Astrocyte (in vitro differentiated cells and primary cell): ENCODE measurements at regions not wholly inside any gene's neighbourhood (a gene's known extent, or its start where the extent isn't known, plus 50 kb on each side); places are given as distances from the start of the nearest gene placed in this dataset.

Source experiments
- DNase-seq: peaks from one replicate; pipeline ENCODE4 v3.0.0-alpha.2; 2010; ENCODE audit warnings: low read depth
- FAIRE-seq: peaks from 2 replicates; lab custom pipeline; 2011; peaks lifted over from hg19 to GRCh38; lab: Jason Lieb, UNC
- H2AFZ ChIP-seq: 2 replicates; pipeline ENCODE4 v1.6.0; 2012; ENCODE audit warnings: low read depth, low read length, inconsistent platforms
- H3K27ac ChIP-seq: 2 replicates; pipeline ENCODE4 v1.5.1; 2011; ENCODE audit warnings: low read depth, low read length, inconsistent platforms
- H3K27me3 ChIP-seq: 2 replicates; pipeline ENCODE4 v1.6.0; 2011; ENCODE audit warnings: low read length, inconsistent platforms; ENCODE audit not compliant: insufficient read depth
- H3K36me3 ChIP-seq: 2 replicates; pipeline ENCODE4 v1.5.1; 2011; ENCODE audit warnings: low read length, inconsistent platforms; ENCODE audit not compliant: insufficient read depth
- H3K4me1 ChIP-seq: 2 replicates; pipeline ENCODE4 v1.5.1; 2011; ENCODE audit warnings: low read length, inconsistent platforms; ENCODE audit not compliant: insufficient read depth
- H3K4me2 ChIP-seq: 2 replicates; pipeline ENCODE4 v1.6.0; 2012; ENCODE audit warnings: low read length, inconsistent platforms
- H3K4me3 ChIP-seq: 2 replicates; pipeline ENCODE4 v1.5.1; 2011; ENCODE audit warnings: low read depth, mild to moderate bottlenecking, low read length, inconsistent platforms; ENCODE audit not compliant: insufficient read depth
- H3K79me2 ChIP-seq: 2 replicates; pipeline ENCODE4 v1.6.0; 2012; ENCODE audit warnings: mild to moderate bottlenecking, low read length, inconsistent platforms; ENCODE audit not compliant: insufficient read depth
- H3K9ac ChIP-seq: 2 replicates; pipeline ENCODE4 v1.6.0; 2012; ENCODE audit warnings: mild to moderate bottlenecking, low read length, inconsistent platforms
- H3K9me3 ChIP-seq: 2 replicates; pipeline ENCODE4 v1.5.1; 2012; ENCODE audit warnings: low read depth, mild to moderate bottlenecking, low read length, inconsistent platforms; ENCODE audit not compliant: insufficient read depth
- H4K20me1 ChIP-seq: 2 replicates; pipeline ENCODE4 v1.6.0; 2012; ENCODE audit warnings: low read length, inconsistent platforms; ENCODE audit not compliant: insufficient read depth
- H3K27ac Mint-ChIP-seq: one replicate; pipeline ENCODE4 v1.8.0; 2021; ENCODE audit warnings: mild to moderate bottlenecking, mixed read lengths; ENCODE audit not compliant: unreplicated experiment
- H3K27me3 Mint-ChIP-seq: one replicate; pipeline ENCODE4 v1.8.0; 2021; ENCODE audit warnings: low read depth, mixed read lengths; ENCODE audit not compliant: unreplicated experiment
- H3K36me3 Mint-ChIP-seq: one replicate; pipeline ENCODE4 v1.8.0; 2021; ENCODE audit warnings: low read depth, mixed read lengths; ENCODE audit not compliant: unreplicated experiment
- H3K4me1 Mint-ChIP-seq: one replicate; pipeline ENCODE4 v1.8.0; 2021; ENCODE audit warnings: low read depth, mixed read lengths; ENCODE audit not compliant: unreplicated experiment
- H3K4me3 Mint-ChIP-seq: one replicate; pipeline ENCODE4 v1.8.0; 2021; ENCODE audit warnings: mild to moderate bottlenecking, moderate library complexity, mixed read lengths; ENCODE audit not compliant: unreplicated experiment
- H3K9me3 Mint-ChIP-seq: one replicate; pipeline ENCODE4 v1.8.0; 2021; ENCODE audit warnings: mild to moderate bottlenecking, mixed read lengths; ENCODE audit not compliant: unreplicated experiment
- EZH2 ChIP-seq: IDR thresholded peaks from 2 replicates; pipeline ENCODE4 v1.6.1; 2012; ENCODE audit warnings: mild to moderate bottlenecking, low read length, inconsistent platforms; ENCODE audit not compliant: insufficient read depth
- TF ChIP-seq, protein P1 (sequence below): IDR thresholded peaks from 2 replicates; pipeline ENCODE4 v1.5.1; 2011; ENCODE audit warnings: low read depth, mild to moderate bottlenecking, inconsistent platforms, low read length, moderate library complexity; ENCODE audit not compliant: insufficient read depth

GRCh38 chr3:74066456-74066855, 441.7 kb upstream of the PDZRN3 start:
- TF ChIP-seq, protein P1, sequence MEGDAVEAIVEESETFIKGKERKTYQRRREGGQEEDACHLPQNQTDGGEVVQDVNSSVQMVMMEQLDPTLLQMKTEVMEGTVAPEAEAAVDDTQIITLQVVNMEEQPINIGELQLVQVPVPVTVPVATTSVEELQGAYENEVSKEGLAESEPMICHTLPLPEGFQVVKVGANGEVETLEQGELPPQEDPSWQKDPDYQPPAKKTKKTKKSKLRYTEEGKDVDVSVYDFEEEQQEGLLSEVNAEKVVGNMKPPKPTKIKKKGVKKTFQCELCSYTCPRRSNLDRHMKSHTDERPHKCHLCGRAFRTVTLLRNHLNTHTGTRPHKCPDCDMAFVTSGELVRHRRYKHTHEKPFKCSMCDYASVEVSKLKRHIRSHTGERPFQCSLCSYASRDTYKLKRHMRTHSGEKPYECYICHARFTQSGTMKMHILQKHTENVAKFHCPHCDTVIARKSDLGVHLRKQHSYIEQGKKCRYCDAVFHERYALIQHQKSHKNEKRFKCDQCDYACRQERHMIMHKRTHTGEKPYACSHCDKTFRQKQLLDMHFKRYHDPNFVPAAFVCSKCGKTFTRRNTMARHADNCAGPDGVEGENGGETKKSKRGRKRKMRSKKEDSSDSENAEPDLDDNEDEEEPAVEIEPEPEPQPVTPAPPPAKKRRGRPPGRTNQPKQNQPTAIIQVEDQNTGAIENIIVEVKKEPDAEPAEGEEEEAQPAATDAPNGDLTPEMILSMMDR: no peak
- TF ChIP-seq EZH2: no peak
- H3K27ac Mint-ChIP-seq: no peak overlapping the region
- Histone ChIP-seq H3K4me2 (no peak overlapping the region), H2AFZ (no peak overlapping the region), H3K27ac (no peak overlapping the region), H4K20me1 (no peaks in the 10 kb centered on the region), H3K9me3 (no peaks in the 10 kb centered on the region), H3K4me1 (no peaks in the 10 kb centered on the region), H3K79me2 (no peaks in the 10 kb centered on the region), H3K27me3 (no peaks in the 10 kb centered on the region), H3K9ac (no peak overlapping the region), H3K4me3 (no peak overlapping the region), H3K36me3 (no peaks in the 10 kb centered on the region)
- H3K27me3 Mint-ChIP-seq: no peaks in the 10 kb centered on the region
- no peak for FAIRE-seq
- no peak overlapping the region for H3K4me3 Mint-ChIP-seq
- no peaks in the 10 kb centered on the region for H3K36me3 Mint-ChIP-seq
- H3K9me3 Mint-ChIP-seq: no peaks in the 10 kb centered on the region
- peaks cover 3% of the 10 kb centered on the region for H3K4me1 Mint-ChIP-seq
- no peak for DNase-seq

DNA sequence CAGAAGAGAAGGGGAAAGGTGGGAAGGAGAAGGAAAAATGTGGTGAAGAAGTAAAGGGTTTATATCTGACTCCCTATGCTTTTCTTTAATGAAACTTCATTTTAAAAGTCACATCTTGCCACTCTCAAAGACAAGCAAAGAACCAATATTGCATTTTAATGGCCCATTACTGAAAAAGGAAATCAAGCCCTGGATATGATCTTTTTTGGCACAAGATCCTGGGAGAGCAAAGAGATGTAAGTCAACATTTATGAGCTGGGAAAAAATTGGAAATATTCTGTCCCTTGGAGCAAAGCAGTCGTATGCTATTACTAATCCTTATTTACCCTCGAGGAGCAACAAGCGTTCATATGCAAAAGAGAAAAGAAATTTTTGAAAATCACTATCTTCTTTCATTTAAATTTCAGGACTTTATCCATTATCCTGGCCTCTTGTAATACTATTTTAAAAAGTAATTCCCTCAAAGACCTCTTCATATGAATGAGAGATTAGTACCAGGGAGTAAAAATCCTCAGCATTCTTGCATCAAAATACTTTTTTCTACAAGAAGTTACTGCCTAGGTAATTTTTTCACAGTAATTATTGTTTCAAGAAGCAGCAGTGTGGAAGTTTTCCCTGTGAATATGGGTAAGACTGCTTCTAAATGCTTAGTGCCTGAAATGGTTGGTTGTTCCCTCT, 435.3 kb upstream of the PDZRN3 start:
- no peak overlapping the region for H3K4me3 ChIP-seq
- H3K4me2 ChIP-seq: no peak overlapping the region
- H3K79me2 ChIP-seq: no peaks in the 10 kb centered on the region
- no peaks in the 10 kb centered on the region for H4K20me1 ChIP-seq
- no peak for FAIRE-seq
- Mint-ChIP-seq H3K27ac (no peak overlapping the region), H3K4me3 (no peak overlapping the region), H3K36me3 (no peaks in the 10 kb centered on the region), H3K4me1 (no peaks in the 10 kb centered on the region), H3K27me3 (no peaks in the 10 kb centered on the region), H3K9me3 (no peaks in the 10 kb centered on the region)
- no peaks in the 10 kb centered on the region for H3K36me3 ChIP-seq
- H3K9ac ChIP-seq: no peak overlapping the region
- TF ChIP-seq EZH2: no peak
- TF ChIP-seq, protein P1: no peak
- H3K27ac ChIP-seq: no peak overlapping the region
- H3K4me1 ChIP-seq: no peaks in the 10 kb centered on the region
- H3K27me3 ChIP-seq: no peaks in the 10 kb centered on the region
- no peak overlapping the region for H2AFZ ChIP-seq
- H3K9me3 ChIP-seq: no peaks in the 10 kb centered on the region
- no peak for DNase-seq

GRCh38 chr3:74059301-74059922, 434.7 kb upstream of the PDZRN3 start:
- Mint-ChIP-seq H3K27me3 (no peaks in the 10 kb centered on the region), H3K36me3 (no peaks in the 10 kb centered on the region), H3K9me3 (no peaks in the 10 kb centered on the region), H3K4me3 (no peak overlapping the region), H3K27ac (no peak overlapping the region), H3K4me1 (no peaks in the 10 kb centered on the region)
- no peak overlapping the region for H3K9ac ChIP-seq
- no peaks in the 10 kb centered on the region for H4K20me1 ChIP-seq
- H3K27ac ChIP-seq: no peak overlapping the region
- TF ChIP-seq, protein P1: no peak
- no peak for TF ChIP-seq EZH2
- H3K79me2 ChIP-seq: no peaks in the 10 kb centered on the region
- no peaks in the 10 kb centered on the region for H3K36me3 ChIP-seq
- H2AFZ ChIP-seq: no peak overlapping the region
- H3K9me3 ChIP-seq: no peaks in the 10 kb centered on the region
- no peak overlapping the region for H3K4me2 ChIP-seq
- no peaks in the 10 kb centered on the region for H3K4me1 ChIP-seq
- no peak overlapping the region for H3K4me3 ChIP-seq
- DNase-seq: no peak
- FAIRE-seq: no peak
- no peaks in the 10 kb centered on the region for H3K27me3 ChIP-seq
